ENCODE measurements at regions not wholly inside any gene's neighbourhood (a gene's known extent, or its start where the extent isn't known, plus 50 kb on each side); places are given as distances from the start of the nearest gene placed in this dataset.
A peak's percentile ranks its signal among the peaks of the same experiment; 100 is the strongest.
"Not testable (repeated sequence)": the region's sequence is repeated elsewhere in the genome, so short reads cannot be mapped to it uniquely, and the experiment has no call there.

- DNase-seq = no peak
Observed at GRCh38 chr2:207331674-207332073, 165.9 kb upstream of the KLF7 start.

- DNase-seq = peak; percentile 56
Observed at GRCh38 chr2:207332480-207333212, 166.9 kb upstream of the KLF7 start.

- DNase-seq = no peak
Observed at GRCh38 chr2:207333599-207334300, 168.0 kb upstream of the KLF7 start.

- DNase-seq = no peak
Observed at GRCh38 chr2:207334301-207334623, 168.5 kb upstream of the KLF7 start.

- no peak for DNase-seq
Observed at GRCh38 chr2:207334624-207335371, 169.1 kb upstream of the KLF7 start.

GRCh38 chr2:207337234-207338219, 171.8 kb upstream of the KLF7 start:
- DNase-seq = no peak

- DNase-seq = no peak
Observed at GRCh38 chr2:207338220-207338607, 172.5 kb upstream of the KLF7 start.

- DNase-seq = no peak
Observed at GRCh38 chr2:207338610-207339009, 172.9 kb upstream of the KLF7 start.

GRCh38 chr2:207341112-207341750, 175.5 kb upstream of the KLF7 start:
- DNase-seq = no peak

- DNase-seq = no peak
Observed at GRCh38 chr2:207341804-207342203, 176.1 kb upstream of the KLF7 start.

GRCh38 chr2:207344596-207345394, 179.0 kb upstream of the KLF7 start:
- DNase-seq = not testable (repeated sequence)

- no peak for DNase-seq
Observed at GRCh38 chr2:207351171-207351570, 178.6 kb upstream of the CREB1 start.

- peak; percentile 62 for DNase-seq
Observed at GRCh38 chr2:207352978-207353671, 176.6 kb upstream of the CREB1 start.

- DNase-seq = no peak
Observed at GRCh38 chr2:207353836-207354235, 175.9 kb upstream of the CREB1 start.

GRCh38 chr2:207354462-207354861, 175.3 kb upstream of the CREB1 start:
- no peak for DNase-seq

- DNase-seq = no peak
Observed at GRCh38 chr2:207356567-207356966, 173.2 kb upstream of the CREB1 start.

- no peak for DNase-seq
Observed at GRCh38 chr2:207357216-207357615, 172.5 kb upstream of the CREB1 start.

GRCh38 chr2:207362716-207363115, 167.0 kb upstream of the CREB1 start:
- no peak for DNase-seq

GRCh38 chr2:207363761-207364290, 165.9 kb upstream of the CREB1 start:
- DNase-seq = no peak

- no peak for DNase-seq
Observed at GRCh38 chr2:207370646-207371045, 159.1 kb upstream of the CREB1 start.
